ENCODE measurements at regions not wholly inside any gene's neighbourhood (a gene's known extent, or its start where the extent isn't known, plus 50 kb on each side); places are given as distances from the start of the nearest gene placed in this dataset.
A peak's percentile ranks its signal among the peaks of the same experiment; 100 is the strongest.

DNA sequence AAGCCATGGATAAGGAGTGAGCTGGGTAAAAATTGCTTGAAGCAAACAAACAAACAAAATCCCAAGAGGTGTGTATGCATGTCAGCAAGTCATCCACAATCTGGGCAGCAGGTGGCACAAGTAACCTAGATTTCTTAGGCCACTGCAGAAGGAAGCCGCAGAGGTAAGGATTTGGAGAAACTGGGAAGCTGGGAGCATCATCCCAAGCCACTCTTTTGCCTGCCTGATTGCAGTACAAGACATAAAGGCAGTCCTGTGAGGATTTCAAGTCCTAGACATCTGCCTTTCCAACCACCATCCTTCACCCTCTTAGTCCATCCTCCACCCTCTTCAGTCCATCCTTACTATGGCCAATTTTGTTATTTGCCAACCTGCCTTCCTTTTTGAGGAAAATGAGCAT, 67.2 kb upstream of the BMAL1 start:
- TF ChIP-seq, protein P1, sequence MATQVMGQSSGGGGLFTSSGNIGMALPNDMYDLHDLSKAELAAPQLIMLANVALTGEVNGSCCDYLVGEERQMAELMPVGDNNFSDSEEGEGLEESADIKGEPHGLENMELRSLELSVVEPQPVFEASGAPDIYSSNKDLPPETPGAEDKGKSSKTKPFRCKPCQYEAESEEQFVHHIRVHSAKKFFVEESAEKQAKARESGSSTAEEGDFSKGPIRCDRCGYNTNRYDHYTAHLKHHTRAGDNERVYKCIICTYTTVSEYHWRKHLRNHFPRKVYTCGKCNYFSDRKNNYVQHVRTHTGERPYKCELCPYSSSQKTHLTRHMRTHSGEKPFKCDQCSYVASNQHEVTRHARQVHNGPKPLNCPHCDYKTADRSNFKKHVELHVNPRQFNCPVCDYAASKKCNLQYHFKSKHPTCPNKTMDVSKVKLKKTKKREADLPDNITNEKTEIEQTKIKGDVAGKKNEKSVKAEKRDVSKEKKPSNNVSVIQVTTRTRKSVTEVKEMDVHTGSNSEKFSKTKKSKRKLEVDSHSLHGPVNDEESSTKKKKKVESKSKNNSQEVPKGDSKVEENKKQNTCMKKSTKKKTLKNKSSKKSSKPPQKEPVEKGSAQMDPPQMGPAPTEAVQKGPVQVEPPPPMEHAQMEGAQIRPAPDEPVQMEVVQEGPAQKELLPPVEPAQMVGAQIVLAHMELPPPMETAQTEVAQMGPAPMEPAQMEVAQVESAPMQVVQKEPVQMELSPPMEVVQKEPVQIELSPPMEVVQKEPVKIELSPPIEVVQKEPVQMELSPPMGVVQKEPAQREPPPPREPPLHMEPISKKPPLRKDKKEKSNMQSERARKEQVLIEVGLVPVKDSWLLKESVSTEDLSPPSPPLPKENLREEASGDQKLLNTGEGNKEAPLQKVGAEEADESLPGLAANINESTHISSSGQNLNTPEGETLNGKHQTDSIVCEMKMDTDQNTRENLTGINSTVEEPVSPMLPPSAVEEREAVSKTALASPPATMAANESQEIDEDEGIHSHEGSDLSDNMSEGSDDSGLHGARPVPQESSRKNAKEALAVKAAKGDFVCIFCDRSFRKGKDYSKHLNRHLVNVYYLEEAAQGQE (IDR thresholded peaks at IDR 0.05; ENCODE audit: insufficient read depth in 1 of 2, low read depth in 2 of 2, low read length in 1 of 2) = no peak
- TF ChIP-seq CTCF (IDR thresholded peaks at IDR 0.05) = peak; percentile 77

Measured in Panc1 (cell line).